Left lobe of liver (tissue), 2 donors: ENCODE measurements at regions not wholly inside any gene's neighbourhood (a gene's known extent, or its start where the extent isn't known, plus 50 kb on each side); places are given as distances from the start of the nearest gene placed in this dataset.

Experiments
- ATAC-seq: fragments of 200-7000 bp; cut with Tn5 transposase; one replicate; pipeline ENCODE4 v1.9.1; 2020; ENCODE audit warnings: mild to moderate bottlenecking, moderate library complexity
- DNase-seq: peaks from one replicate; pipeline ENCODE4 v3.0.0-alpha.2; 2020; ENCODE audit warnings: low spot score
- donor health status: DM: no; HTN: no; CAD: no; lungs with moderate emphysema.
- donor health status: DM: no; HTN: yes; CAD: no.

- DNase-seq (no peak), ATAC-seq (peak; percentile 36)
Measured at GRCh38 chr2:71277536-71278103, 50.7 kb upstream of the PAIP2B start.

DNA sequence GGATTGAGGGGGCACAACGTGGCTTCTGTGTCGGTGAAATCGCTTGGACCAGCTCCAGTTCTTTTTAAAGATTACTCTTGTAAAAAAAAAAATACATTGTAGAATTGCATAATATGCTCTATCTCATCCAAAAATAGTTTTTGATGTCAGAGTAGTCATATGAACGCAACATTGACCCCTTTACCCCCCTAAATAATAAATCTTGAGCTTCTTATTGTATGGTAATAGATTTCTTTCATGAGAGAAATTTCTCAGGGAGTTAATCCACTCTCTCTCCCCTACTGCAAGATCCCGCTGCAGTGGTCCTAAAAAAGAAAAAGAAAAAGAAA, 50.2 kb upstream of the PAIP2B start:
- DNase-seq: no peak
- ATAC-seq: no peak

- ATAC-seq: peak; percentile 99
- peak; percentile 92 for DNase-seq
Measured at GRCh38 chr2:71276311-71277146, 49.6 kb upstream of the PAIP2B start.
